K562 (cell line): ENCODE measurements at regions not wholly inside any gene's neighbourhood (a gene's known extent, or its start where the extent isn't known, plus 50 kb on each side); places are given as distances from the start of the nearest gene placed in this dataset.

Source experiments
- BACH1 ChIP-seq: fragments of 200-800 bp; sonication (Bioruptor generic); IDR thresholded peaks from 2 replicates; pipeline ENCODE4 v1.6.1; 2016; ENCODE audit warnings: missing genetic modification characterization, missing compliant biosample characterization
- BDP1 ChIP-seq: IDR thresholded peaks from 3 replicates; pipeline ENCODE4 v1.6.1; 2011; ENCODE audit not compliant: insufficient read length, insufficient read depth
- BRD9 ChIP-seq: fragments of 450-650 bp; IDR thresholded peaks from 2 replicates; pipeline ENCODE4 v1.6.1; 2018; ENCODE audit warnings: low read depth; ENCODE audit not compliant: partially characterized antibody
- DPF2 ChIP-seq: fragments of 450-650 bp; IDR thresholded peaks from 2 replicates; pipeline ENCODE4 v1.6.1; 2016
- ESRRA ChIP-seq: fragments of 450-650 bp; IDR thresholded peaks from 2 replicates; pipeline ENCODE4 v1.6.1; 2014; ENCODE audit warnings: low read depth, mild to moderate bottlenecking, moderate library complexity, borderline replicate concordance
- FOS ChIP-seq: IDR thresholded peaks from 3 replicates; pipeline ENCODE4 v1.6.1; 2011; ENCODE audit not compliant: insufficient read length; ENCODE audit errors: extremely low read depth
- FOXM1 ChIP-seq, 2 experiments: fragments of 450-650 bp in 1 of 2; sonication (generic) in 1 of 2; formaldehyde crosslinking in 1 of 2; IDR thresholded peaks; 2 replicates each; pipeline versions ENCODE4 v1.6.1 to v1.9.0; 2017 to 2022; ENCODE audit warnings: low read depth in 2 of 2, mild to moderate bottlenecking in 2 of 2, missing genetic modification reagents in 1 of 2, moderate library complexity in 1 of 2
- HDAC1 ChIP-seq, 2 experiments: fragments of 450-650 bp; IDR thresholded peaks; 2 replicates each; pipeline ENCODE4 v1.6.1; 2016 to 2017; ENCODE audit warnings: inconsistent platforms in 1 of 2, mild to moderate bottlenecking in 1 of 2, moderate library complexity in 1 of 2
- HDAC6 ChIP-seq: IDR thresholded peaks from 2 replicates; pipeline ENCODE4 v1.6.1; 2012; ENCODE audit warnings: low read depth, mild to moderate bottlenecking, control low read depth, inconsistent platforms, low read length, moderate library complexity
- HDGF ChIP-seq: fragments of 450-650 bp; IDR thresholded peaks from 2 replicates; pipeline ENCODE4 v1.6.1; 2016
- KDM1A ChIP-seq, 2 experiments: fragments of 450-650 bp; IDR thresholded peaks; 2 replicates each; pipeline ENCODE4 v1.6.1; 2016; ENCODE audit warnings: mild to moderate bottlenecking in 2 of 2
- KLF6 ChIP-seq: fragments of 250-450 bp; sonication (Bioruptor Pico); IDR thresholded peaks from 2 replicates; pipeline ENCODE4 v1.4.0; 2020; ENCODE audit warnings: mild to moderate bottlenecking, moderate library complexity, borderline replicate concordance
- LCOR ChIP-seq: sonication (generic); formaldehyde crosslinking; IDR thresholded peaks from 2 replicates; pipeline ENCODE4 v1.8.0; 2022; ENCODE audit warnings: mild to moderate bottlenecking, missing genetic modification reagents
- NFE2 ChIP-seq: IDR thresholded peaks from 2 replicates; pipeline ENCODE4 v1.6.1; 2014; ENCODE audit warnings: antibody characterized with exemption, low read depth
- NONO ChIP-seq, 2 experiments: fragments of 200-400 bp in 1 of 2; fragments of 450-650 bp in 1 of 2; formaldehyde crosslinking in 1 of 2; IDR thresholded peaks; 2 replicates each; pipeline ENCODE4 v1.6.1; 2017; ENCODE audit warnings: low read depth in 2 of 2, mild to moderate bottlenecking in 2 of 2, moderate library complexity in 2 of 2, low read length in 1 of 2
- RBM22 ChIP-seq: fragments of 200-400 bp; formaldehyde crosslinking; IDR thresholded peaks from 2 replicates; pipeline ENCODE4 v1.6.1; 2018; ENCODE audit warnings: low read length, low read depth; ENCODE audit not compliant: poor library complexity, severe bottlenecking
- RFX7 ChIP-seq: fragments of 250-450 bp; sonication (Bioruptor Pico); IDR thresholded peaks from 2 replicates; pipeline ENCODE4 v1.5.1; 2021; ENCODE audit warnings: mild to moderate bottlenecking
- SLC30A9 ChIP-seq: fragments of 250-450 bp; sonication (Bioruptor Pico); IDR thresholded peaks from 2 replicates; pipeline ENCODE4 v1.8.0; 2022; ENCODE audit warnings: mild to moderate bottlenecking, moderate library complexity
- SNIP1 ChIP-seq: fragments of 450-650 bp; IDR thresholded peaks from 2 replicates; pipeline ENCODE4 v1.7.1; 2017; ENCODE audit warnings: low read depth, mild to moderate bottlenecking
- ZFP1 ChIP-seq: fragments of 450-650 bp; formaldehyde crosslinking; IDR thresholded peaks from 2 replicates; pipeline ENCODE4 v1.4.0; 2020; ENCODE audit warnings: mild to moderate bottlenecking, mixed read lengths
- ZSCAN32 ChIP-seq: fragments of 450-650 bp; formaldehyde crosslinking; IDR thresholded peaks from 2 replicates; pipeline ENCODE4 v1.4.0; 2020; ENCODE audit warnings: mild to moderate bottlenecking, moderate library complexity
- TF ChIP-seq, protein P1 (sequence below): fragments of 200-400 bp; formaldehyde crosslinking; IDR thresholded peaks from 2 replicates; pipeline ENCODE4 v1.6.1; 2017; ENCODE audit warnings: mild to moderate bottlenecking, low read depth, low read length, moderate library complexity
- TF ChIP-seq, protein P2 (sequence below): IDR thresholded peaks from 2 replicates; pipeline ENCODE4 v1.6.1; 2012; ENCODE audit warnings: low read depth, low read length, improper control_type of control experiment, borderline replicate concordance
- TF ChIP-seq, protein P3 (sequence below): fragments of 250-450 bp; sonication (Bioruptor Pico); IDR thresholded peaks from 2 replicates; pipeline ENCODE4 v1.8.0; 2022; ENCODE audit warnings: moderate library complexity, mild to moderate bottlenecking, inconsistent platforms
- TF ChIP-seq, protein P4 (sequence below): fragments of 450-650 bp; conservative IDR thresholded peaks from 2 replicates; pipeline ENCODE4 v1.6.1; 2016; ENCODE audit warnings: missing genetic modification characterization, low read depth, mild to moderate bottlenecking, missing compliant biosample characterization, moderate library complexity

DNA sequence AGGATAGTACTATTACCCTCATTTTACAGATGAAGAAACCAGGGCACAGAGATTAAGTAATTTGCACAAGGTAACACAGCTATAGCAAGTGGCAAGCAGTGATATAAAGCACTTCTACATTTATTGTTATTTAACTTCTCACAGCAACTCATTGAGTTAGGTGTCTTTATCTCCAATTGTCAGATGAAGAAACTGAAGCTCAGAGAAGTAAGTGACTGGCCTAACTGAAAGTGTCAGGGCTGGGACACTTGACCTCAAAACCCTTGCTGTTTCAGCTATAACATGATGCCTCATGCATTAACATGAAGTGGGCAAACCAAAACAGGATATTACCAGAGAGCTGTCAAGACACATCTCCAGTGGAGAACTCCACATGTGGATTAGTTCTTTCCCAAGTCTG is 65.8 kb upstream of the LEKR1 start (continued):
- peak; percentile 11; the same call in 1 of the 2 replicates for TF ChIP-seq NFE2
- no peak for TF ChIP-seq LCOR (CRISPR knock-in tag)
- TF ChIP-seq FOXM1 (IDR thresholded peaks at IDR 0.05; ENCODE audit: low read depth) = no peak
- no peak for TF ChIP-seq FOXM1 (CRISPR knock-in tag; IDR thresholded peaks at IDR 0.05; ENCODE audit: low read depth)
- no peak for TF ChIP-seq RBM22
- TF ChIP-seq, protein P1, sequence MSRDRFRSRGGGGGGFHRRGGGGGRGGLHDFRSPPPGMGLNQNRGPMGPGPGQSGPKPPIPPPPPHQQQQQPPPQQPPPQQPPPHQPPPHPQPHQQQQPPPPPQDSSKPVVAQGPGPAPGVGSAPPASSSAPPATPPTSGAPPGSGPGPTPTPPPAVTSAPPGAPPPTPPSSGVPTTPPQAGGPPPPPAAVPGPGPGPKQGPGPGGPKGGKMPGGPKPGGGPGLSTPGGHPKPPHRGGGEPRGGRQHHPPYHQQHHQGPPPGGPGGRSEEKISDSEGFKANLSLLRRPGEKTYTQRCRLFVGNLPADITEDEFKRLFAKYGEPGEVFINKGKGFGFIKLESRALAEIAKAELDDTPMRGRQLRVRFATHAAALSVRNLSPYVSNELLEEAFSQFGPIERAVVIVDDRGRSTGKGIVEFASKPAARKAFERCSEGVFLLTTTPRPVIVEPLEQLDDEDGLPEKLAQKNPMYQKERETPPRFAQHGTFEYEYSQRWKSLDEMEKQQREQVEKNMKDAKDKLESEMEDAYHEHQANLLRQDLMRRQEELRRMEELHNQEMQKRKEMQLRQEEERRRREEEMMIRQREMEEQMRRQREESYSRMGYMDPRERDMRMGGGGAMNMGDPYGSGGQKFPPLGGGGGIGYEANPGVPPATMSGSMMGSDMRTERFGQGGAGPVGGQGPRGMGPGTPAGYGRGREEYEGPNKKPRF = no peak
- TF ChIP-seq DPF2 = peak; percentile 41; the same call in 1 of the 2 replicates
- no peak for TF ChIP-seq BACH1 (tag)
- TF ChIP-seq BRD9 = peak; percentile 57
- TF ChIP-seq BDP1 = no peak
- TF ChIP-seq ESRRA = no peak
- TF ChIP-seq KLF6 (CRISPR knock-in tag) = no peak
- TF ChIP-seq HDGF = no peak
- TF ChIP-seq, protein P2, sequence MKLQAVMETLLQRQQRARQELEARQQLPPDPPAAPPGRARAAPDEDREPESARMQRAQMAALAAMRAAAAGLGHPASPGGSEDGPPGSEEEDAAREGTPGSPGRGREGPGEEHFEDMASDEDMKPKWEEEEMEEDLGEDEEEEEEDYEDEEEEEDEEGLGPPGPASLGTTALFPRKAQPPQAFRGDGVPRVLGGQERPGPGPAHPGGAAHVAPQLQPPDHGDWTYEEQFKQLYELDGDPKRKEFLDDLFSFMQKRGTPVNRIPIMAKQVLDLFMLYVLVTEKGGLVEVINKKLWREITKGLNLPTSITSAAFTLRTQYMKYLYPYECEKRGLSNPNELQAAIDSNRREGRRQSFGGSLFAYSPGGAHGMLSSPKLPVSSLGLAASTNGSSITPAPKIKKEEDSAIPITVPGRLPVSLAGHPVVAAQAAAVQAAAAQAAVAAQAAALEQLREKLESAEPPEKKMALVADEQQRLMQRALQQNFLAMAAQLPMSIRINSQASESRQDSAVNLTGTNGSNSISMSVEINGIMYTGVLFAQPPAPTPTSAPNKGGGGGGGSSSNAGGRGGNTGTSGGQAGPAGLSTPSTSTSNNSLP = no peak
- TF ChIP-seq KDM1A (IDR thresholded peaks at IDR 0.05) = peak; percentile 68 to 80
- TF ChIP-seq, protein P3, sequence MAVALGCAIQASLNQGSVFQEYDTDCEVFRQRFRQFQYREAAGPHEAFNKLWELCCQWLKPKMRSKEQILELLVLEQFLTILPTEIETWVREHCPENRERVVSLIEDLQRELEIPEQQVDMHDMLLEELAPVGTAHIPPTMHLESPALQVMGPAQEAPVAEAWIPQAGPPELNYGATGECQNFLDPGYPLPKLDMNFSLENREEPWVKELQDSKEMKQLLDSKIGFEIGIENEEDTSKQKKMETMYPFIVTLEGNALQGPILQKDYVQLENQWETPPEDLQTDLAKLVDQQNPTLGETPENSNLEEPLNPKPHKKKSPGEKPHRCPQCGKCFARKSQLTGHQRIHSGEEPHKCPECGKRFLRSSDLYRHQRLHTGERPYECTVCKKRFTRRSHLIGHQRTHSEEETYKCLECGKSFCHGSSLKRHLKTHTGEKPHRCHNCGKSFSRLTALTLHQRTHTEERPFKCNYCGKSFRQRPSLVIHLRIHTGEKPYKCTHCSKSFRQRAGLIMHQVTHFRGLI = no peak
- TF ChIP-seq ZSCAN32 = no peak
- no peak for TF ChIP-seq SLC30A9
- no peak for TF ChIP-seq HDAC6
- no peak for TF ChIP-seq ZFP1 (CRISPR knock-in tag)
- TF ChIP-seq RFX7 (CRISPR knock-in tag) = no peak
- no peak for TF ChIP-seq SNIP1
- TF ChIP-seq, protein P4, sequence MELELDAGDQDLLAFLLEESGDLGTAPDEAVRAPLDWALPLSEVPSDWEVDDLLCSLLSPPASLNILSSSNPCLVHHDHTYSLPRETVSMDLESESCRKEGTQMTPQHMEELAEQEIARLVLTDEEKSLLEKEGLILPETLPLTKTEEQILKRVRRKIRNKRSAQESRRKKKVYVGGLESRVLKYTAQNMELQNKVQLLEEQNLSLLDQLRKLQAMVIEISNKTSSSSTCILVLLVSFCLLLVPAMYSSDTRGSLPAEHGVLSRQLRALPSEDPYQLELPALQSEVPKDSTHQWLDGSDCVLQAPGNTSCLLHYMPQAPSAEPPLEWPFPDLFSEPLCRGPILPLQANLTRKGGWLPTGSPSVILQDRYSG (tag) = no peak
- TF ChIP-seq FOS = no peak
- no peak for TF ChIP-seq NONO (IDR thresholded peaks at IDR 0.05; ENCODE audit: low read depth in 2 of 2, low read length in 1 of 2)
- TF ChIP-seq HDAC1 (IDR thresholded peaks at IDR 0.05) = 0 out of 4 replicates have a peak, but pooled peaks of 1 of the 2 experiments have one; percentile 13
